K562 (cell line): ENCODE measurements at regions not wholly inside any gene's neighbourhood (a gene's known extent, or its start where the extent isn't known, plus 50 kb on each side); places are given as distances from the start of the nearest gene placed in this dataset.

Experiments used
- CTCF ChIP-seq, 3 experiments: IDR thresholded peaks in 2 of 3; conservative IDR thresholded peaks in 1 of 3; 2 replicates each; pipeline ENCODE4 v1.5.1; 2011 to 2012; ENCODE audit warnings: low read length in 3 of 3, mild to moderate bottlenecking in 3 of 3, control low read depth in 2 of 3, improper control_type of control experiment in 1 of 3, inconsistent platforms in 1 of 3, low read depth in 1 of 3, mixed read lengths in 1 of 3, moderate library complexity in 1 of 3; ENCODE audit not compliant: insufficient read depth in 2 of 3
- ELF1 ChIP-seq: fragments of 200-800 bp; sonication (Bioruptor generic); IDR thresholded peaks from 2 replicates; pipeline ENCODE4 v1.6.1; 2016; ENCODE audit warnings: missing genetic modification characterization, missing compliant biosample characterization
- KAT2B ChIP-seq: IDR thresholded peaks from one replicate; pipeline ENCODE4 v1.6.1; 2012; ENCODE audit warnings: low read depth, mild to moderate bottlenecking, control low read depth, inconsistent platforms, low read length, moderate library complexity
- ZNF830 ChIP-seq: fragments of 250-450 bp; sonication (Bioruptor Pico); IDR thresholded peaks from 2 replicates; pipeline ENCODE4 v1.5.0; 2021; ENCODE audit warnings: mild to moderate bottlenecking

GRCh38 chr1:81071072-81071858 lies 729.5 kb upstream of the ADGRL2 start:
- TF ChIP-seq KAT2B (no peak), ELF1 (no peak), CTCF (IDR thresholded peaks at IDR 0.05 in 2 of 3, conservative IDR thresholded peaks at IDR 0.05 in 1 of 3; ENCODE audit: insufficient read depth in 2 of 3, low read depth in 1 of 3, low read length in 3 of 3) (no peak), ZNF830 (CRISPR knock-in tag) (no peak)
